K562 (cell line): ENCODE measurements at regions not wholly inside any gene's neighbourhood (a gene's known extent, or its start where the extent isn't known, plus 50 kb on each side); places are given as distances from the start of the nearest gene placed in this dataset.

Experiments used
- ATAC-seq: fragments of 200-7000 bp; cut with Tn5 transposase; 3 replicates; pipeline ENCODE4 v1.9.1; 2020; ENCODE audit warnings: moderate library complexity
- BruUV-seq: library from RNA; stranded (reverse); fragments of 400-500 nt; replicated peaks from 2 replicates; lab custom pipeline; 2021; lab: Mats Ljungman, UMichigan
- CTCF ChIA-PET: fragments of 300-600 bp; formaldehyde crosslinking; extraction: SDS; loops from one replicate; lab custom pipeline; 2021; ENCODE audit warnings: low intra/inter-chr PET ratio; lab: Yijun Ruan, JAX
- POLR2A ChIA-PET: fragments of 300-600, 350-650 bp; sonication (Branson Sonifier 250); formaldehyde crosslinking; extraction: SDS; loops from one replicate; lab custom pipeline; 2021; ENCODE audit warnings: antibody characterized with exemption, inconsistent platforms; lab: Yijun Ruan, JAX
- DNase-seq, 4 experiments: peaks; one replicate each; pipeline versions ENCODE4 v3.0.0 to v3.0.0-alpha.2; 2011 to 2018; ENCODE audit warnings: low spot score in 3 of 4, mixed read lengths in 3 of 4; ENCODE audit errors: extremely low read depth in 1 of 4
- FAIRE-seq: peaks from 2 replicates; lab custom pipeline; 2011; peaks lifted over from hg19 to GRCh38; lab: Jason Lieb, UNC
- H2AFZ ChIP-seq: 2 replicates; pipeline ENCODE4 v1.6.0; 2011; ENCODE audit warnings: low read depth, low read length, control low read depth, inconsistent platforms
- H3K27ac ChIP-seq: fragments of 200-600 bp; 3 replicates; pipeline ENCODE4 v1.8.0; 2011; ENCODE audit warnings: low read depth, mild to moderate bottlenecking, control low read depth, inconsistent platforms, low read length, moderate library complexity, mixed read lengths; ENCODE audit errors: extremely low read depth
- H3K27me3 ChIP-seq, 2 experiments: fragments of 300-600 bp in 1 of 2; 2 replicates in 1 of 2; 3 replicates in 1 of 2; pipeline versions ENCODE4 v1.6.0 to v1.8.0; 2011; ENCODE audit warnings: inconsistent platforms in 2 of 2, low read length in 2 of 2, mild to moderate bottlenecking in 1 of 2, mixed read lengths in 1 of 2, moderate library complexity in 1 of 2; ENCODE audit not compliant: control insufficient read depth in 2 of 2, insufficient read depth in 2 of 2
- H3K36me3 ChIP-seq: fragments of 300-600 bp; 3 replicates; pipeline ENCODE4 v1.8.0; 2011; ENCODE audit warnings: mild to moderate bottlenecking, low read length, inconsistent platforms; ENCODE audit not compliant: control insufficient read depth, insufficient read depth
- H3K4me1 ChIP-seq, 2 experiments: fragments of 200-600 bp in 1 of 2; replicated peaks in 1 of 2; 2 replicates in 1 of 2; 3 replicates in 1 of 2; pipeline versions ENCODE4 v1.5.1 to v1.8.0; 2011; ENCODE audit warnings: inconsistent platforms in 2 of 2, low read length in 2 of 2, mild to moderate bottlenecking in 1 of 2, mixed read lengths in 1 of 2, moderate library complexity in 1 of 2; ENCODE audit not compliant: control insufficient read depth in 2 of 2, insufficient read depth in 2 of 2
- H3K4me2 ChIP-seq: 2 replicates; pipeline ENCODE4 v1.6.1; 2011; ENCODE audit warnings: low read length, control low read depth, inconsistent platforms, mixed read lengths; ENCODE audit not compliant: insufficient read depth
- H3K4me3 ChIP-seq: fragments of 200-600 bp; sonication (generic), shearing (Covaris generic); 2 replicates; pipeline ENCODE4 v1.5.1; 2016; ENCODE audit warnings: control low read depth, inconsistent platforms
- H3K79me2 ChIP-seq: fragments of 200-600 bp; 3 replicates; pipeline ENCODE4 v1.8.0; 2011; ENCODE audit warnings: low read length, inconsistent platforms; ENCODE audit not compliant: control insufficient read depth, insufficient read depth
- H3K9ac ChIP-seq, 2 experiments: 2 replicates each; pipeline versions ENCODE4 v1.6.0 to v1.6.1; 2011; ENCODE audit warnings: low read depth in 2 of 2, low read length in 2 of 2, control low read depth in 1 of 2, inconsistent platforms in 1 of 2, mild to moderate bottlenecking in 1 of 2, mixed read lengths in 1 of 2; ENCODE audit not compliant: insufficient read depth in 1 of 2
- H3K9me1 ChIP-seq: one replicate; pipeline ENCODE4 v1.6.0; 2011; ENCODE audit warnings: inconsistent platforms, mild to moderate bottlenecking, low read length, moderate library complexity; ENCODE audit not compliant: control insufficient read depth, insufficient read depth
- H3K9me3 ChIP-seq: replicated peaks from 2 replicates; pipeline ENCODE4 v1.5.1; 2011; ENCODE audit warnings: low read depth, low read length, inconsistent platforms; ENCODE audit not compliant: control insufficient read depth, insufficient read depth
- H4K20me1 ChIP-seq: replicated peaks from 2 replicates; pipeline ENCODE4 v1.6.1; 2011; ENCODE audit warnings: low read length, inconsistent platforms, mixed read lengths; ENCODE audit not compliant: control insufficient read depth, insufficient read depth
- CHD4 ChIP-seq: fragments of 200-600 bp; sonication (generic); IDR thresholded peaks from 3 replicates; pipeline ENCODE4 v1.6.1; 2012; ENCODE audit warnings: low read depth, mild to moderate bottlenecking, mixed read lengths, low read length, inconsistent platforms; ENCODE audit not compliant: insufficient read depth, insufficient replicate concordance, poor library complexity, severe bottlenecking
- FIP1L1 ChIP-seq: fragments of 200-400 bp; formaldehyde crosslinking; IDR thresholded peaks from 2 replicates; pipeline ENCODE4 v1.6.1; 2018; ENCODE audit warnings: mild to moderate bottlenecking, low read depth, low read length; ENCODE audit not compliant: poor library complexity, severe bottlenecking
- MCM7 ChIP-seq, 2 experiments: fragments of 450-650 bp; IDR thresholded peaks; 2 replicates each; pipeline ENCODE4 v1.6.1; 2016 to 2018
- TAL1 ChIP-seq: fragments of 450-650 bp; IDR thresholded peaks from 2 replicates; pipeline ENCODE4 v1.6.1; 2016; ENCODE audit warnings: mild to moderate bottlenecking
- WGBS: fragments of 100-300 bp; shearing (Covaris generic); methylation state at CpG from one replicate; pipeline ENCODE4 v1.1.6; 2016; ENCODE audit warnings: low coverage, mixed read lengths; ENCODE audit not compliant: insufficient coverage; ENCODE audit errors: missing lambda C conversion rate; 5-methylcytosine and 5-hydroxymethylcytosine counted together
- in situ Hi-C: fragments of 300-500 bp; cut with MboI; formaldehyde crosslinking; loops from 4 replicates; pipeline ENCODE4 v1.15.0; 2018; ENCODE audit warnings: inconsistent platforms, mixed read lengths
- intact Hi-C: fragments of 100-400 bp; cut with micrococcal nuclease; formaldehyde crosslinking; loops from 2 replicates; pipeline ENCODE4 v1.14.2; 2022
- TF ChIP-seq, protein P1 (sequence below): fragments of 250-450 bp; sonication (Bioruptor Pico); IDR thresholded peaks from 2 replicates; pipeline ENCODE4 v1.4.0; 2020; ENCODE audit warnings: mild to moderate bottlenecking

DNA sequence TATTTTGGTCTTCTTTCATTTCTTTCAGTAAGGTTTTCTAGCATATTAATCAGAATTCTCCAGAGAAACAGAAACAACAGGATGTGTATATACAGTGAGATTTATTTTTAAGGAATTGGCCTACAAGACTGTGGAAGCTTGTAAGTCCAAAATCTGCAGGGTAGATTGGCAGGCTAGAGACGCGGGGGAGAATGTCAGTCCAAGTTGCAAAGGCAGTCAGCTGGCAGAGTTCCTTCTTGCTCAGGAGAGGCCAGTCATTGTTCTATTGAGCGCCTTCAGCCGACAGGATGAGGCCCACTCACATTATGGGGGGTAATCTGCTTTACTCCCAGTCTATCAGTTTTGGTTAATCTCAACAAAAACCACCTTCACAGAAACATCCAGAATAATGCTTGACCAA, 133.4 kb upstream of the UBE3A start:
- H2AFZ ChIP-seq: no peak overlapping the region
- no peaks in the 10 kb centered on the region for H3K4me1 ChIP-seq
- H3K36me3 ChIP-seq: no peaks in the 10 kb centered on the region
- FAIRE-seq (no peak), ATAC-seq (no peak), DNase-seq (no peak)
- TF ChIP-seq TAL1 (no peak), MCM7 (IDR thresholded peaks at IDR 0.05) (no peak), CHD4 (no peak), FIP1L1 (no peak)
- TF ChIP-seq, protein P1, sequence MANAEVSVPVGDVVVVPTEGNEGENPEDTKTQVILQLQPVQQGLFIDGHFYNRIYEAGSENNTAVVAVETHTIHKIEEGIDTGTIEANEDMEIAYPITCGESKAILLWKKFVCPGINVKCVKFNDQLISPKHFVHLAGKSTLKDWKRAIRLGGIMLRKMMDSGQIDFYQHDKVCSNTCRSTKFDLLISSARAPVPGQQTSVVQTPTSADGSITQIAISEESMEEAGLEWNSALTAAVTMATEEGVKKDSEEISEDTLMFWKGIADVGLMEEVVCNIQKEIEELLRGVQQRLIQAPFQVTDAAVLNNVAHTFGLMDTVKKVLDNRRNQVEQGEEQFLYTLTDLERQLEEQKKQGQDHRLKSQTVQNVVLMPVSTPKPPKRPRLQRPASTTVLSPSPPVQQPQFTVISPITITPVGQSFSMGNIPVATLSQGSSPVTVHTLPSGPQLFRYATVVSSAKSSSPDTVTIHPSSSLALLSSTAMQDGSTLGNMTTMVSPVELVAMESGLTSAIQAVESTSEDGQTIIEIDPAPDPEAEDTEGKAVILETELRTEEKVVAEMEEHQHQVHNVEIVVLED: no peak
- no peak overlapping the region for H3K9ac ChIP-seq
- H3K9me3 ChIP-seq: no peaks in the 10 kb centered on the region
- intact Hi-C loops (no loop called here), in situ Hi-C loops (no loop called here)
- H3K79me2 ChIP-seq: no peaks in the 10 kb centered on the region
- 0% methylated on average over 4 of the region's 4 CpGs for WGBS
- no peaks in the 10 kb centered on the region; the same call in 1 of the 2 replicates for H4K20me1 ChIP-seq
- no peaks in the 10 kb centered on the region for H3K9me1 ChIP-seq
- CTCF ChIA-PET: no interaction called here
- H3K27me3 ChIP-seq: no peaks in the 10 kb centered on the region
- no peak overlapping the region for H3K27ac ChIP-seq
- BruUV-seq: no TSS peak
- no peak overlapping the region for H3K4me2 ChIP-seq
- H3K4me3 ChIP-seq: no peak overlapping the region
- POLR2A ChIA-PET: no interaction called here
